Fibroblast of peridontal ligament (primary cell): ENCODE measurements at regions not wholly inside any gene's neighbourhood (a gene's known extent, or its start where the extent isn't known, plus 50 kb on each side); places are given as distances from the start of the nearest gene placed in this dataset.
"Not testable (repeated sequence)": the region's sequence is repeated elsewhere in the genome, so short reads cannot be mapped to it uniquely, and the experiment has no call there.

Source experiments
- DNase-seq: peaks from one replicate; pipeline ENCODE4 v3.0.0-alpha.2; 2010; ENCODE audit errors: extremely low read depth

DNA sequence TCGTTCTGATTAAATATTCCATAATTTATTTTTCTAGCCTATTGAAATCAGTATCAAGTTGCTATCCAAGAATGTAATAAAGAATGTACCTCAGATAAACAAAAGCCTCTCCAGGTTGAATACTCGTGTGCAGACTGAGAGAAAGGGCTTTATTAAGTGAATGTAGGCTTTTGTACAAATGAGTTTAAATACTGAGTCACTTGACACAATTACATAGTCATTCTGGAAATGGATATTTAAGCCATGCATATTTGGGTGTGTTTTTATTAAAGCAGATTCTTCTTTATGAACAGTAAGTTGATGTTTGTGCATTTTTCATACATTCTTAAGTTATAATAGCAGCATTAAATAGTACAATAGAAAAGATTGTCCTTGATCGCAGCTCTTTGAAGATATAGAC lies 139.8 kb upstream of the GK2 start:
- DNase-seq: no peak

GRCh38 chr4:79545292-79545691 lies 137.3 kb upstream of the GK2 start:
- DNase-seq: not testable (repeated sequence)

GRCh38 chr4:79540143-79540542 lies 132.1 kb upstream of the GK2 start:
- no peak for DNase-seq

GRCh38 chr4:79535516-79535915 lies 127.5 kb upstream of the GK2 start:
- DNase-seq: no peak

GRCh38 chr4:79528241-79528706 lies 120.2 kb upstream of the GK2 start:
- peak; percentile 1 for DNase-seq

DNA sequence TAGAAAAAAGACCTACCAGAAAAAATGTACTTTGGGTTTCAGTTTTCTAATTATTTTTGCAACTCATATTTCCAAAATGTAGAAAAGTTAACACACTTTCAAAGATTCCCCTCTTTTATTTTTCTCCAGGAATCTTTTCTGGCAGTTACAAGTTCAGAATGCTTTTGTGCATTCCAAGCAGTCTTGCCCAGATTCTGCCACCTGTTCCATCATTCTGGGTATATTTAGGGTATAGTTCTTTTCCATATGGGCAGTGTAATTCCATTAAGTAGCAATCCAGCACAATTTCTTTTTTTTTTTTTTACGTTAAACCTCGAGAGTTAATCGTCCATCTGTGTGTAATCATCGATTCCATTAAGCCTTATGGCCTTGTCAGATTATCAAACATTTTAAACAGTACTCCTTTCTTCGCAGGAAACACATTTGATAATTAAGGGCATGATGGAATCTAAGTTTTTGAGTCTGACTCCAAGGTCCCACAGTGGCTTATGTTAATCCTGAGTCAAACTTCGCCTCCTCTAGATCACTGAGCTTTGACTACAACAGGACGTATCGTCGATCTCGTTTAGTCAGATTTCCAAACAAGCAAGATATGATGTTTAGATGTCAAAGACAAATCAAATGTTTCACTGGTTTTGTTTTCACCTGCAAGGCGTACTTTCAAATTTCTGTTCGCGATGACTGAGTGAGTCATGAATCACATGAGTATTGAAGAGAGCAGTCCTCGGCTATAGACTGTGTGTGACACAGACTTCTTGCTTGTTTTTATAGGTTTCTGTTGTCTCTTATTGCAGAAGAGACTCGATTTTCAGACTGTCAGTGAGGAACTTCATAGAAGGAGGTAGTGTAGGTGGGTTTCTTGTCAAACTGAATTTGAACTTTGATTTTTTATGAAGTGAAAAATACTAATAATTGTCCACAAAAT lies 118.9 kb upstream of the GK2 start:
- DNase-seq: no peak

- no peak for DNase-seq
These were observed 108.1 kb upstream of the GK2 start for GRCh38 chr4:79516114-79516513.

DNA sequence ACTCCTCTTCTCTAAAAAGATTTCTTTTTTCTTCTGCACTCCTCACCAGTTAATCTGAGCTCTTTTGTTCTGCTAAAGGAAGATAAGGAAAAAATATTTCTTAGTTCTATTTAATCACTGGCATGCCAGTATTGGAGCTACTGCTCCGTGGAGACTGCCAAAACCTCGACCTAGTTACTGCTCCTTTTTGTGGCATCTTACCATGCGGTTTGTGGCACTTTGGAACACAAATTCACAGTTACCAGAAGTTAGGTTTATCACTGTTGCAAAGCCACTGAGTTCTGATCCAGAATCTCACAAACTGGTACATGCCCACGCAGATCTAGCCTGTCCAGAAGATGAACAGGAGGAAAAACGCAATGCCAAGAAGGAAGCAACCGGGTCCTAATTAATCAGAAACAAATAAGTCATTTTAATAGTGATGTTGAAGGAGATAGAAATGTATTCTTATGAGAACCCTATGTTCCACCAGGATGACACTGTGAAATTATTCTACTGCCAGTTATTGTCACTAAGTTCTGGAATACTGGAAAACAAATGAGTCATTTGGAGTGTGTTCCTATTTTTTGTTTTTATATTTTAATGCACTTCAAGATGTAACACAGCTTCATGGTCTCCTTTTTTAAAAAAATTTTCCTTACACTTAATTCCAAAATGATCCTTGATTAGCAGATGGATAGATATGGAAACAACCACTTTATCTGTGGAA lies 106.7 kb upstream of the GK2 start:
- DNase-seq: no peak

DNA sequence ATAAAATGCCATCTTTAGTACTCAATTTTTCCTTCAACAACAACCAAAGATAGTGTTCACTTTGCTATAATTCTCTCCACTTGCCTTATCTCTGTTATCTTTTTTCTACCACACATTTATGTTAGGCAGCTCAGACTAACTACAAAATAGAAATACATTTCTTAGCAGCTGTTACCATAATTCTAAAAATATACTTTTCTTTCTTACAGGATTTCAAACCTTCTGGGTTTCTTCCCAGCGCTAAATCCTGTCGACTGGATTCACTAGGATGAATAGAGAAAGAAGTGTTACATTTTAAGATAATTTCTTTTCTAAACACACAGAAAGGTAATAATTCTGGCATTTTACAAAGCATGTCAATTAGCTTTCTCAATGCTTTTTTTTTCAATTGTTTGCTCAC lies 105.5 kb upstream of the GK2 start:
- no peak for DNase-seq

DNA sequence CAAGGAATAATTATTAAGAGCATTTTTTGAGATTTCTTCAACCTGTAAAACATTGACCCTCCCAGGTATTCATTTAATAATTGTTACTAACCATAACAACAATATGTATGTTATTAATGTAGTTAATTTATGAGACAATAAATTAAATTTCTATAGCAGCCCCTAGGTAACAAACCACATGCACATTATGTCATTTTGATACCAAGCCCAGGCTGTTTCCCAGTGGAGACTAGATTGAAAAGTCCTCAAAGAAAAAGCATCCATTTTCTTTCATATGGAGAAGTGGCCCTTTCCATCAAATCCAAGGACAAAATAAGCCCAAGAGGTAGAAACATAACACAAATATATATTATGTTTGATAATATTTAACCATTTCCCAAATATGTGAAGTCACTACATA lies 104.3 kb upstream of the GK2 start:
- DNase-seq: no peak

DNA sequence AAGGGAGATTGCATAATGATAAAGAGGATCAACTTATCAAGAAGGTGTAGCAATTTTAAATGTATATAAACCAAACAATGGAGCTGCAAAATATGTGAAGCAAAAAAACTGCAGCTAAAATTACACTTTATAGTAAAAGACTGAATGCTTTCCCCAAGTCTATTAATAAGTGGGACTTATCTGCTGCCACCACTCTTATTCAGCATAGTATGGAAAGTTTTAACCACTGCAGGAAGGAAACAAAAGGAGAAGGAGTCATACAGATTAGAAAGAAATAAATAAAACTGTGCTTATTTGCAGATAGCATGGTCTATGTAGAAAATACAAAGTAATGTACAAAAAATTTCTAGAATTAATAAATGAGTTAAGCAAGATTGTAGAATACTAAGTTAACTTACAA lies 94.1 kb upstream of the GK2 start:
- DNase-seq: no peak

- peak; percentile 39 for DNase-seq
These were observed 90.3 kb upstream of the GK2 start for GRCh38 chr4:79498282-79498681.

DNA sequence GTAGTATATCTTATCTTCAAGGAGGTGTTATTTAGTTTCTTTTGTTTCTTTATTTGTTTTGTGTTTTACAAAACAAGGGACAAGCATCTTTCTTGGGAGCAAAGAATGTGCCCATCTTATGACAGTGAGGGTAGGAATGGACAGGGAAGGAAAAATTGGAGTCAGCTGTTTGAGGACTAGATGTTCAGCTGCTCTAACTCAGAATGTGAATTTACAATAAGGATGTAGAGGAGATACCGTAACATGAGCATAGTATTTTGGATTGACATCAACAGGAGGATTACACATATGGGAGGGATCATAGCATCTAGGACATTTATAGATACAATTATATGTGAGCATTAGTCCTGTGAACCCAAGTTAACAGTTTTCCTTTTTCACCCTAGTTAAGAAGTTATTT lies 89.0 kb upstream of the GK2 start:
- no peak for DNase-seq

DNA sequence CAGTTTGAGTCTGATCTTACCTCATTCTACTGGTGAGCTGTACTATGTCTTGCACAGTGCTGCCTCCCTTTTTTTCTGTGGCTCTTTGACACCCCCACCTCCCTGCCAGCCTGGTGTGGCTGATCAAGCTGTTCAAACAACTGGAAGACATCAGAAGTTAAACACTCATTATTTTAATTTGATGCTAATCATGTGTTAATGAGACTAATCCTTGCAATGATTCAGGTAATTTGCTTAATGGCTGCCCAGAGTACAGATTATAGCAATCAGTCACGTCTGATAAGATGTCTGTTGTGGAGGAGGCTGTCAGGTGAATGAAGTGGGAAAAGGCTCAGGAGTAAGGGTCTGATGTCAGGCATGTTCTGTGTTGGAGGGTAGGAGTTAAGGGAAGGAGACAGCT lies 87.4 kb upstream of the GK2 start:
- DNase-seq: no peak

- DNase-seq: no peak
These were observed 84.1 kb upstream of the GK2 start for GRCh38 chr4:79492148-79492547.

- DNase-seq: no peak
These were observed 81.5 kb upstream of the GK2 start for GRCh38 chr4:79489506-79489905.

DNA sequence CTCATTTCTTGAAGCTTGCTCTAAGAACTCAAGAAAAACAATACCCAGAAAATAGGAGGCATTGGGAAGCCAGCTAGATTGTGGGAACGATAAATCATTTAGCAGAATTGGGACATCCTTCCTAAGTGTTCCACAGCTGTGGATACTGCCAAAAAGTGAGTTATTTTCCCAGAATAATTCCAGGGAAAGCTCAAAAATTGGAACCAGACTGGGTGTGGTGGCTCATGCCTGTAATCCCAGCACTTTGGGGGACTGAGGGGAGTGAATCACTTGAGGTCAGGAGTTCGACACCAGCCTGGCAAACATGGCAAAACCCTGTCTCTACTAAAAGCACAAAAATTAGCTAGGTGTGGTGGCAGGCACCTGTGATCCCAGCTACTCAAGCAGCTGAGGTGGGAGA lies 68.2 kb upstream of the GK2 start:
- peak; percentile 62 for DNase-seq

GRCh38 chr4:79473439-79473724 lies 65.4 kb upstream of the GK2 start:
- no peak for DNase-seq

- DNase-seq: no peak
These were observed 64.8 kb upstream of the GK2 start for GRCh38 chr4:79472693-79473438.

DNA sequence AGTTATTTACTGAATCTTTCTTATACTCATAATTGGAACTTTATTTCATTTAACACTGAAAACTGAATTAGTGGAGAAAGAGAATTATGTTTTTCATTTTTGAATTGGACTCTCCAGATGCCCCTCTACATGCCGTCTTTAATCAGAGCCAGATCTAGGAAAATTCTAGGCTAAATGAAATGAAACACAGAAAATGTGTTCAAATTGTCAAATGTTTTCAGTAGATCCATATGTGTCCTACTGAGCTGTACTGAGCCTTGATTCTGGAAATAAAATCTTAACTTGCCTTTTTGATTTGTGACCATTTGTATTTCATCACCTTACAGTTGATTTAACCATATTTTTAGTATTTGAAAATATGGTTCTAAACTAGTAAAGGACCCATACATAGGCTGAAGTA lies 64.0 kb upstream of the GK2 start:
- DNase-seq: no peak

DNA sequence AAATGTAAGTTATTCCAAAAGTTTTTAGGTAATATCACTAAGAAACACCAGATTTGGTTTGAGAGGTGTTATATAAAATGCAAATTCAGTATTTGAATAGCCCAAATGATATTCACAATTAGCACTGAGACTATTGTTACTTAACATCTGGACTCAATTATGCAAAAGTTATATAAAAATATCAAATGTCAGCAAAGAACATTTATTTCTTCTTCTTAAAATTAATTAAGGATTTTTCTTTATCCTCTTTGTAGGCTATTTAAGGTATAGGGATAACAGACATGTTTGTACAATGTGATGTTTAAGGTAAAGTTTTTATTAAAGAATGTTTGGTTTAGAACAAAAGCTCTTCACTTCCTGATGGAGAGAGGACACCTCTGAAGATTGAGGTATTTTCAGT lies 63.3 kb upstream of the GK2 start:
- DNase-seq: no peak

- DNase-seq: peak; percentile 57
These were observed 59.4 kb upstream of the GK2 start for GRCh38 chr4:79467246-79467932.
